Endodermal cell (in vitro differentiated cells): ENCODE measurements at regions not wholly inside any gene's neighbourhood (a gene's known extent, or its start where the extent isn't known, plus 50 kb on each side); places are given as distances from the start of the nearest gene placed in this dataset.

Source experiments
- DNase-seq: peaks from one replicate; pipeline ENCODE4 v3.0.0-alpha.2; 2017
- H3K27ac ChIP-seq: 2 replicates; pipeline ENCODE4 v1.5.1; 2013; ENCODE audit warnings: mild to moderate bottlenecking, low read depth, low read length, moderate library complexity
- H3K27me3 ChIP-seq: 2 replicates; pipeline ENCODE4 v1.6.1; 2013; ENCODE audit warnings: mild to moderate bottlenecking, low read length, moderate library complexity; ENCODE audit not compliant: insufficient read depth, control insufficient read depth, poor library complexity, severe bottlenecking
- H3K36me3 ChIP-seq: 2 replicates; pipeline ENCODE4 v1.7.0; 2013; ENCODE audit warnings: mild to moderate bottlenecking, low read length, moderate library complexity; ENCODE audit not compliant: control insufficient read depth, insufficient read depth
- H3K4me1 ChIP-seq: one replicate; pipeline ENCODE4 v1.7.0; 2013; ENCODE audit warnings: low read length; ENCODE audit not compliant: control insufficient read depth, insufficient read depth
- H3K4me3 ChIP-seq: 2 replicates; pipeline ENCODE4 v1.5.1; 2013; ENCODE audit warnings: mild to moderate bottlenecking, low read length, moderate library complexity
- H3K9ac ChIP-seq: 2 replicates; pipeline ENCODE4 v1.6.1; 2013; ENCODE audit warnings: mild to moderate bottlenecking, low read length, moderate library complexity; ENCODE audit not compliant: poor library complexity, severe bottlenecking; ENCODE audit errors: extremely low read depth
- H3K9me3 ChIP-seq: 2 replicates; pipeline ENCODE4 v1.6.1; 2013; ENCODE audit warnings: mild to moderate bottlenecking, low read length, moderate library complexity; ENCODE audit not compliant: control insufficient read depth
- H3K27ac Mint-ChIP-seq: 2 replicates; pipeline ENCODE4 v1.8.0; 2020; ENCODE audit warnings: mixed read lengths
- H3K27me3 Mint-ChIP-seq: 2 replicates; pipeline ENCODE4 v1.8.0; 2021; ENCODE audit warnings: mild to moderate bottlenecking, mixed read lengths; ENCODE audit not compliant: insufficient read depth
- H3K36me3 Mint-ChIP-seq: 2 replicates; pipeline ENCODE4 v1.8.0; 2020; ENCODE audit warnings: low read depth, mixed read lengths
- H3K4me1 Mint-ChIP-seq: 2 replicates; pipeline ENCODE4 v1.8.0; 2020; ENCODE audit warnings: mixed read lengths
- H3K4me3 Mint-ChIP-seq: 2 replicates; pipeline ENCODE4 v1.8.0; 2020; ENCODE audit warnings: mild to moderate bottlenecking, moderate library complexity, mixed read lengths
- H3K9me3 Mint-ChIP-seq: 2 replicates; pipeline ENCODE4 v1.8.0; 2020; ENCODE audit warnings: mild to moderate bottlenecking, mixed read lengths
- CTCF ChIP-seq: fragments of 200-600 bp; sonication (generic); conservative IDR thresholded peaks from 2 replicates; pipeline ENCODE4 v1.5.0; 2021; ENCODE audit warnings: antibody characterized with exemption, mild to moderate bottlenecking
- WGBS, 2 experiments: methylation state at CpG; one replicate each; pipeline versions ENCODE4 v1.1.5 to v1.1.7; 2013; ENCODE audit warnings: missing lambda C conversion rate in 2 of 2, mixed read lengths in 1 of 2; ENCODE audit not compliant: insufficient coverage in 1 of 2, insufficient read length in 1 of 2; 5-methylcytosine and 5-hydroxymethylcytosine counted together

- WGBS, 2 experiments, result 97% methylated on average over 5 of the region's 5 CpGs; no CpG with 5 or more reads in 1 of the 2 experiments
- no peak overlapping the region for H3K4me3 ChIP-seq
- Mint-ChIP-seq H3K36me3 (no peaks in the 10 kb centered on the region), H3K27me3 (peaks cover 26% of the 10 kb centered on the region), H3K27ac (no peak overlapping the region), H3K4me3 (no peak overlapping the region), H3K4me1 (peaks cover 18% of the 10 kb centered on the region), H3K9me3 (peaks cover 20% of the 10 kb centered on the region)
- H3K27me3 ChIP-seq, result peaks cover 24% of the 10 kb centered on the region
- no peaks in the 10 kb centered on the region for H3K4me1 ChIP-seq
- no peak overlapping the region for H3K9ac ChIP-seq
- no peaks in the 10 kb centered on the region for H3K36me3 ChIP-seq
- no peak for DNase-seq
- TF ChIP-seq CTCF, result no peak
- H3K9me3 ChIP-seq, result peaks cover 24% of the 10 kb centered on the region
- H3K27ac ChIP-seq, result no peak overlapping the region
These were observed 138.8 kb upstream of the CD180 start for GRCh38 chr5:67335426-67335825.

GRCh38 chr5:67334373-67334772 is 137.8 kb upstream of the CD180 start:
- Histone ChIP-seq H3K9me3 (peaks cover 34% of the 10 kb centered on the region), H3K27me3 (peaks cover 24% of the 10 kb centered on the region), H3K36me3 (no peaks in the 10 kb centered on the region), H3K27ac (no peak overlapping the region), H3K4me1 (no peaks in the 10 kb centered on the region), H3K9ac (no peak overlapping the region), H3K4me3 (no peak overlapping the region)
- Mint-ChIP-seq H3K36me3 (no peaks in the 10 kb centered on the region), H3K4me1 (peaks cover 18% of the 10 kb centered on the region), H3K27ac (no peak overlapping the region), H3K4me3 (no peak overlapping the region), H3K9me3 (peaks cover 20% of the 10 kb centered on the region), H3K27me3 (peaks cover 20% of the 10 kb centered on the region)
- DNase-seq, result no peak
- no peak for TF ChIP-seq CTCF
- WGBS, 2 experiments, result 67 to 100% methylated on average over 1 of the region's 1 CpG

- no peak overlapping the region for H3K4me3 Mint-ChIP-seq
- no peak overlapping the region for H3K27ac Mint-ChIP-seq
- Histone ChIP-seq H3K36me3 (no peaks in the 10 kb centered on the region), H3K4me3 (no peak overlapping the region), H3K27ac (no peak overlapping the region), H3K4me1 (no peaks in the 10 kb centered on the region), H3K27me3 (peaks cover 24% of the 10 kb centered on the region), H3K9ac (no peak overlapping the region), H3K9me3 (peaks cover 34% of the 10 kb centered on the region)
- peaks cover 20% of the 10 kb centered on the region for H3K9me3 Mint-ChIP-seq
- H3K4me1 Mint-ChIP-seq, result peaks cover 18% of the 10 kb centered on the region
- no peak for DNase-seq
- peaks cover 20% of the 10 kb centered on the region for H3K27me3 Mint-ChIP-seq
- WGBS, 2 experiments, result 88% methylated on average over 2 of the region's 2 CpGs; no CpG with 5 or more reads in 1 of the 2 experiments
- no peaks in the 10 kb centered on the region for H3K36me3 Mint-ChIP-seq
- no peak for TF ChIP-seq CTCF
These were observed 136.6 kb upstream of the CD180 start for GRCh38 chr5:67333171-67333570.
